WTC11 (cell line): ENCODE measurements at regions not wholly inside any gene's neighbourhood (a gene's known extent, or its start where the extent isn't known, plus 50 kb on each side); places are given as distances from the start of the nearest gene placed in this dataset.

Experiments
- ATAC-seq: fragments of 200-7000 bp; cut with Tn5 transposase; 2 replicates; pipeline ENCODE4 v1.10.0; 2021; ENCODE audit warnings: mild to moderate bottlenecking, moderate library complexity
- CTCF ChIA-PET: fragments of 300-600 bp; sonication (Branson Sonifier 250); formaldehyde crosslinking; loops from one replicate; lab custom pipeline; 2021; ENCODE audit warnings: antibody characterized with exemption; lab: Charles Lee
- POLR2A ChIA-PET: fragments of 350-600 bp; sonication (Branson Sonifier 250); formaldehyde crosslinking; loops from one replicate; lab custom pipeline; 2021; ENCODE audit warnings: antibody characterized with exemption; lab: Charles Lee
- DNase-seq: peaks from one replicate; pipeline ENCODE4 v3.0.0; 2021; ENCODE audit warnings: low spot score
- H3K27ac Mint-ChIP-seq: 2 replicates; pipeline ENCODE4 v1.8.0; 2021; ENCODE audit warnings: mixed read lengths
- H3K27me3 Mint-ChIP-seq: 2 replicates; pipeline ENCODE4 v1.8.0; 2021; ENCODE audit warnings: low read depth, mild to moderate bottlenecking, moderate library complexity, mixed read lengths
- H3K36me3 Mint-ChIP-seq: 2 replicates; pipeline ENCODE4 v1.8.0; 2021; ENCODE audit warnings: mixed read lengths
- H3K4me1 Mint-ChIP-seq: 2 replicates; pipeline ENCODE4 v1.8.0; 2022; ENCODE audit warnings: mixed read lengths
- H3K4me3 Mint-ChIP-seq: 2 replicates; pipeline ENCODE4 v1.8.0; 2021; ENCODE audit warnings: mild to moderate bottlenecking, moderate library complexity, mixed read lengths
- H3K9me3 Mint-ChIP-seq: 2 replicates; pipeline ENCODE4 v1.8.0; 2021; ENCODE audit warnings: mixed read lengths
- ATF1 ChIP-seq: sonication (generic); formaldehyde crosslinking; IDR thresholded peaks from 2 replicates; pipeline ENCODE4 v1.8.1; 2023; ENCODE audit warnings: mild to moderate bottlenecking, moderate library complexity, missing genetic modification reagents
- ATF6 ChIP-seq: sonication (generic); formaldehyde crosslinking; IDR thresholded peaks from 2 replicates; pipeline ENCODE4 v1.8.1; 2023; ENCODE audit warnings: mild to moderate bottlenecking, missing genetic modification reagents
- CBFB ChIP-seq: sonication (generic); formaldehyde crosslinking; IDR thresholded peaks from 2 replicates; pipeline ENCODE4 v1.8.1; 2022; ENCODE audit warnings: mild to moderate bottlenecking, low read depth, missing genetic modification reagents
- CTCF ChIP-seq: fragments of 200-600 bp; IDR thresholded peaks from 2 replicates; pipeline ENCODE4 v1.8.0; 2022; ENCODE audit warnings: antibody characterized with exemption
- FOXJ3 ChIP-seq: sonication (generic); formaldehyde crosslinking; IDR thresholded peaks from 2 replicates; pipeline ENCODE4 v1.9.0; 2021; ENCODE audit warnings: missing genetic modification reagents, mild to moderate bottlenecking, borderline replicate concordance
- FOXP1 ChIP-seq: sonication (generic); formaldehyde crosslinking; IDR thresholded peaks from 2 replicates; pipeline ENCODE4 v1.8.0; 2022; ENCODE audit warnings: missing genetic modification reagents, mild to moderate bottlenecking, moderate library complexity, borderline replicate concordance
- PRRX2 ChIP-seq: fragments of 250-450 bp; sonication (Bioruptor Pico); IDR thresholded peaks from 2 replicates; pipeline ENCODE4 v1.8.0; 2021; ENCODE audit warnings: mild to moderate bottlenecking
- RORB ChIP-seq: fragments of 250-450 bp; sonication (Bioruptor Pico); IDR thresholded peaks from 2 replicates; pipeline ENCODE4 v1.9.0; 2021; ENCODE audit warnings: mild to moderate bottlenecking
- SMAD3 ChIP-seq: sonication (generic); formaldehyde crosslinking; IDR thresholded peaks from 2 replicates; pipeline ENCODE4 v1.8.0; 2022; ENCODE audit warnings: missing genetic modification reagents, mild to moderate bottlenecking, borderline replicate concordance
- SP1 ChIP-seq: sonication (generic); formaldehyde crosslinking; conservative IDR thresholded peaks from 2 replicates; pipeline ENCODE4 v1.8.1; 2022; ENCODE audit warnings: missing genetic modification reagents
- TCF7 ChIP-seq: sonication (generic); formaldehyde crosslinking; IDR thresholded peaks from 2 replicates; pipeline ENCODE4 v1.8.0; 2022; ENCODE audit warnings: mild to moderate bottlenecking, low read depth, missing genetic modification reagents, moderate library complexity
- TEAD4 ChIP-seq: sonication (generic); formaldehyde crosslinking; IDR thresholded peaks from 2 replicates; pipeline ENCODE4 v1.8.0; 2022; ENCODE audit warnings: mild to moderate bottlenecking, missing genetic modification reagents
- TP53 ChIP-seq: sonication (generic); formaldehyde crosslinking; IDR thresholded peaks from 2 replicates; pipeline ENCODE4 v1.8.1; 2023; ENCODE audit warnings: mild to moderate bottlenecking, missing genetic modification reagents
- ZNF423 ChIP-seq: fragments of 250-450 bp; sonication (Bioruptor Pico); IDR thresholded peaks from 2 replicates; pipeline ENCODE4 v2.1.2; 2022; ENCODE audit warnings: mild to moderate bottlenecking, moderate library complexity
- TF ChIP-seq, protein P1 (sequence below): sonication (generic); formaldehyde crosslinking; conservative IDR thresholded peaks from 2 replicates; pipeline ENCODE4 v1.8.1; 2022; ENCODE audit warnings: mild to moderate bottlenecking, missing genetic modification reagents
- TF ChIP-seq, protein P2 (sequence below): sonication (generic); formaldehyde crosslinking; IDR thresholded peaks from 2 replicates; pipeline ENCODE4 v1.8.0; 2023; ENCODE audit warnings: missing genetic modification reagents, mild to moderate bottlenecking, borderline replicate concordance
- TF ChIP-seq, protein P3 (sequence below): fragments of 250-450 bp; sonication (Bioruptor Pico); conservative IDR thresholded peaks from 2 replicates; pipeline ENCODE4 v1.9.0; 2021; ENCODE audit warnings: mild to moderate bottlenecking
- TF ChIP-seq, protein P4 (sequence below): fragments of 250-450 bp; sonication (Bioruptor Pico); IDR thresholded peaks from 2 replicates; pipeline ENCODE4 v1.8.0; 2021; ENCODE audit warnings: mild to moderate bottlenecking
- TF ChIP-seq, protein P5 (sequence below): sonication (generic); formaldehyde crosslinking; IDR thresholded peaks from 2 replicates; pipeline ENCODE4 v1.8.1; 2022; ENCODE audit warnings: mild to moderate bottlenecking, moderate library complexity, missing genetic modification reagents
- TF ChIP-seq, protein P6 (sequence below): sonication (generic); formaldehyde crosslinking; IDR thresholded peaks from 2 replicates; pipeline ENCODE4 v1.8.1; 2023; ENCODE audit warnings: mild to moderate bottlenecking, missing genetic modification reagents, moderate library complexity

DNA sequence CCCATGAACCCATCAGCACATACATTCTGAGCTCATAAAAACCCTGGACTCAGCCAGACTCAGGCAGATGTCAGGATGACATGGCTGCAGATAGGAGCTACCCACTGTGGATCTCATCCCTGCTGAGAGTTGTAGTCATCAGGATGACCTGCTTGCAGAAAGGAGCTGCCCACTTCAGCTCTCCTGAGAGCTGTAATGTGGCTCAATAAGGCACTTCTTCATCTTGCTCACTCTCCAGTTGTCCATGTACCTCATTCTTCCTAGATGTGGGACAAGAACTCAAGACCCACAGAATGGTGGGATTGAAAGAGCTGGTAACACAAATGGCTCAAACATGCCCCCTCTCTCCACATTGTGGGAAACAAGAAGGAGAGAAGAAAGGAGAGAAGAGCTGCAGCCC lies 58.2 kb downstream of the SLITRK1 start (continued):
- TF ChIP-seq, protein P1, sequence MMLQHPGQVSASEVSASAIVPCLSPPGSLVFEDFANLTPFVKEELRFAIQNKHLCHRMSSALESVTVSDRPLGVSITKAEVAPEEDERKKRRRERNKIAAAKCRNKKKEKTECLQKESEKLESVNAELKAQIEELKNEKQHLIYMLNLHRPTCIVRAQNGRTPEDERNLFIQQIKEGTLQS (CRISPR knock-in tag) = no peak
- TF ChIP-seq ATF1 (CRISPR knock-in tag) (no peak), CTCF (no peak)
- TF ChIP-seq, protein P2, sequence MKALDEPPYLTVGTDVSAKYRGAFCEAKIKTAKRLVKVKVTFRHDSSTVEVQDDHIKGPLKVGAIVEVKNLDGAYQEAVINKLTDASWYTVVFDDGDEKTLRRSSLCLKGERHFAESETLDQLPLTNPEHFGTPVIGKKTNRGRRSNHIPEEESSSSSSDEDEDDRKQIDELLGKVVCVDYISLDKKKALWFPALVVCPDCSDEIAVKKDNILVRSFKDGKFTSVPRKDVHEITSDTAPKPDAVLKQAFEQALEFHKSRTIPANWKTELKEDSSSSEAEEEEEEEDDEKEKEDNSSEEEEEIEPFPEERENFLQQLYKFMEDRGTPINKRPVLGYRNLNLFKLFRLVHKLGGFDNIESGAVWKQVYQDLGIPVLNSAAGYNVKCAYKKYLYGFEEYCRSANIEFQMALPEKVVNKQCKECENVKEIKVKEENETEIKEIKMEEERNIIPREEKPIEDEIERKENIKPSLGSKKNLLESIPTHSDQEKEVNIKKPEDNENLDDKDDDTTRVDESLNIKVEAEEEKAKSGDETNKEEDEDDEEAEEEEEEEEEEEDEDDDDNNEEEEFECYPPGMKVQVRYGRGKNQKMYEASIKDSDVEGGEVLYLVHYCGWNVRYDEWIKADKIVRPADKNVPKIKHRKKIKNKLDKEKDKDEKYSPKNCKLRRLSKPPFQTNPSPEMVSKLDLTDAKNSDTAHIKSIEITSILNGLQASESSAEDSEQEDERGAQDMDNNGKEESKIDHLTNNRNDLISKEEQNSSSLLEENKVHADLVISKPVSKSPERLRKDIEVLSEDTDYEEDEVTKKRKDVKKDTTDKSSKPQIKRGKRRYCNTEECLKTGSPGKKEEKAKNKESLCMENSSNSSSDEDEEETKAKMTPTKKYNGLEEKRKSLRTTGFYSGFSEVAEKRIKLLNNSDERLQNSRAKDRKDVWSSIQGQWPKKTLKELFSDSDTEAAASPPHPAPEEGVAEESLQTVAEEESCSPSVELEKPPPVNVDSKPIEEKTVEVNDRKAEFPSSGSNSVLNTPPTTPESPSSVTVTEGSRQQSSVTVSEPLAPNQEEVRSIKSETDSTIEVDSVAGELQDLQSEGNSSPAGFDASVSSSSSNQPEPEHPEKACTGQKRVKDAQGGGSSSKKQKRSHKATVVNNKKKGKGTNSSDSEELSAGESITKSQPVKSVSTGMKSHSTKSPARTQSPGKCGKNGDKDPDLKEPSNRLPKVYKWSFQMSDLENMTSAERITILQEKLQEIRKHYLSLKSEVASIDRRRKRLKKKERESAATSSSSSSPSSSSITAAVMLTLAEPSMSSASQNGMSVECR (CRISPR knock-in tag) = no peak

DNA sequence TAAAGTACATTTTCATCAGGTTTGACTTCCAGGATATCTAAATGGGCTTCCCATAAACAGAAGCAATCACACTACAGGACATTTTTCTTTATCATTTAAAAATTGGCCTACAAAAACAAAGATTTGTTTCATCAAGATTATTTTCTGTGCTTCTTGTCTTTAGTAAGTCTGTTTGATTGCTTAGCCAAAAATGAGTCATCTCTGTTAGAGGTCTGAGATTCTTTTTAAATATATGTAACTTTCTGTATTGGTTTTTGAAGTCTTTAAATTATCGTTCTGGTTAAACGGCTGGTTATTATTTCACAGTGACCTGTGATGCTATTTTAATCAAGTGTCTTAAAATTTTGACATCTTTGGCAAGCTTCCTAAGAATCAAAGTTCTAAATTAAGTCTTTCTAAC lies 62.7 kb downstream of the SLITRK1 start:
- POLR2A ChIA-PET = no interaction called here
- TF ChIP-seq ATF6 (no peak), TCF7 (CRISPR knock-in tag) (no peak)
- TF ChIP-seq, protein P3, sequence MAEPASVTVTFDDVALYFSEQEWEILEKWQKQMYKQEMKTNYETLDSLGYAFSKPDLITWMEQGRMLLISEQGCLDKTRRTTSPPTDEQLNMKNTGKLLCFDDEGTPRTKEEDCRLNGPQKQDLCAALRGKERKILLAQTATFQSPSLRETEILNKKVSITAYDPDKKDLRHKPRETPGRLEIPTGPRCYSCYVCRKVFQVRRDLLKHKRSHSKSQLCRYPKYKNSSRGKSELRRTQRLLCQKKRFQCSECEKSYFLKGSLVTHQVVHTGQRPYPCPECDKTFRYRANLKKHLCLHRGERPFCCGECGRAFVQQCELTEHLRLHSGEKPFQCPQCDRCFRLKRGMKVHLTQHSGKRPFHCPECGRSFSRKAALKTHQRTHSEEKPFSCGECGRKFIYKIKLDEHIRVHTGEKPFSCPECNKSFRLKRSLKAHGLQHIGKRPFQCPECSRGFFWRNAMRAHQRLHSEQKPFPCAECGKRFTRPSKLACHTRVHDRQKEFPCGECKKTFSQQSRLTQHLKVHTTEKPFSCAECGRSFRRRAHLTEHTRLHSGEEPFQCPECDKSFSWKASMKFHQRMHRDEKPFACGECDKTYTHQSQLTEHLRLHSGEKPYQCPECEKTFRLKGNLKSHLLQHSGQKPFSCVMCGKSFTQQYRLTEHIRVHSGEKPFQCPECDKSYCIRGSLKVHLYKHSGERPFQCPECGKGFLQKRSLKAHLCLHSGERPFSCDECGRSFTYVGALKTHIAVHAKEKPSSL (CRISPR knock-in tag) = no peak
- TF ChIP-seq, protein P4, sequence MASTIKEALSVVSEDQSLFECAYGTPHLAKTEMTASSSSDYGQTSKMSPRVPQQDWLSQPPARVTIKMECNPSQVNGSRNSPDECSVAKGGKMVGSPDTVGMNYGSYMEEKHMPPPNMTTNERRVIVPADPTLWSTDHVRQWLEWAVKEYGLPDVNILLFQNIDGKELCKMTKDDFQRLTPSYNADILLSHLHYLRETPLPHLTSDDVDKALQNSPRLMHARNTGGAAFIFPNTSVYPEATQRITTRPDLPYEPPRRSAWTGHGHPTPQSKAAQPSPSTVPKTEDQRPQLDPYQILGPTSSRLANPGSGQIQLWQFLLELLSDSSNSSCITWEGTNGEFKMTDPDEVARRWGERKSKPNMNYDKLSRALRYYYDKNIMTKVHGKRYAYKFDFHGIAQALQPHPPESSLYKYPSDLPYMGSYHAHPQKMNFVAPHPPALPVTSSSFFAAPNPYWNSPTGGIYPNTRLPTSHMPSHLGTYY = no peak
- H3K4me1 Mint-ChIP-seq = peaks cover 7% of the 10 kb centered on the region
- H3K36me3 Mint-ChIP-seq = peaks cover 7% of the 10 kb centered on the region
- CTCF ChIA-PET = no interaction called here
- H3K27ac Mint-ChIP-seq = no peak overlapping the region
- DNase-seq (no peak), ATAC-seq (no peak)
- H3K9me3 Mint-ChIP-seq = peaks cover 10% of the 10 kb centered on the region
- no peak overlapping the region for H3K4me3 Mint-ChIP-seq
- H3K27me3 Mint-ChIP-seq = peaks cover under 1% of the 10 kb centered on the region; the same call in 1 of the 2 replicates

DNA sequence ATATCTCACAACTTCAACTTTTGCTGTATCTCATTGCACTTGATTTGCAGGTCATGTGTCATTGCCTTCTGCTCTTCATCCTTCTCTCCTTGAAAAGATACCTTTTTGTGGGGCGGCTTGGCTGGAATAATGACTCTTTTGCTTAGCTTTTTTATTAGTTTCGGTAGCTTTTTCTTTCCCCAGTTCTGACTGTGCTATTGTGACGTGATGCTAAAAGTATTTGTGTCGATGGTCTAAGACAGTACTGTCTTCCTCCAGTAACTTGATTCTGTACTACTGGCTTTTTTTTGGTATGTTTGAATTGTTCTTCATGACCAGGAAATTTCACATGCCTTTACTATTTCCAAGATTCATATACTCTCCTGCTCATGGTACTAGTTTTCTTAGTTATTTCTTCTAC lies 63.1 kb downstream of the SLITRK1 start:
- ChIA-PET POLR2A (no interaction called here), CTCF (no interaction called here)
- ATAC-seq (no peak), DNase-seq (no peak)
- H3K4me1 Mint-ChIP-seq = peaks cover 6% of the 10 kb centered on the region
- no peak overlapping the region for H3K4me3 Mint-ChIP-seq
- peaks cover 5% of the 10 kb centered on the region; the same call in 1 of the 2 replicates for H3K36me3 Mint-ChIP-seq
- H3K27me3 Mint-ChIP-seq = peaks cover 5% of the 10 kb centered on the region
- H3K9me3 Mint-ChIP-seq = peaks cover 13% of the 10 kb centered on the region
- H3K27ac Mint-ChIP-seq = no peak overlapping the region
- no peak for TF ChIP-seq SP1 (CRISPR knock-in tag)
- TF ChIP-seq TEAD4 = no peak
- no peak for TF ChIP-seq PRRX2 (CRISPR knock-in tag)
- TF ChIP-seq RORB = no peak
- no peak for TF ChIP-seq ZNF423 (CRISPR knock-in tag)
- TF ChIP-seq FOXJ3 (CRISPR knock-in tag) = no peak
- TF ChIP-seq SMAD3 (CRISPR knock-in tag) = no peak
- TF ChIP-seq FOXP1 (CRISPR knock-in tag) = no peak
- TF ChIP-seq, protein P5, sequence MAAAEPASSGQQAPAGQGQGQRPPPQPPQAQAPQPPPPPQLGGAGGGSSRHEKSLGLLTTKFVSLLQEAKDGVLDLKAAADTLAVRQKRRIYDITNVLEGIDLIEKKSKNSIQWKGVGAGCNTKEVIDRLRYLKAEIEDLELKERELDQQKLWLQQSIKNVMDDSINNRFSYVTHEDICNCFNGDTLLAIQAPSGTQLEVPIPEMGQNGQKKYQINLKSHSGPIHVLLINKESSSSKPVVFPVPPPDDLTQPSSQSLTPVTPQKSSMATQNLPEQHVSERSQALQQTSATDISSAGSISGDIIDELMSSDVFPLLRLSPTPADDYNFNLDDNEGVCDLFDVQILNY (CRISPR knock-in tag) = no peak
- no peak for TF ChIP-seq CBFB (CRISPR knock-in tag)
- TF ChIP-seq, protein P6, sequence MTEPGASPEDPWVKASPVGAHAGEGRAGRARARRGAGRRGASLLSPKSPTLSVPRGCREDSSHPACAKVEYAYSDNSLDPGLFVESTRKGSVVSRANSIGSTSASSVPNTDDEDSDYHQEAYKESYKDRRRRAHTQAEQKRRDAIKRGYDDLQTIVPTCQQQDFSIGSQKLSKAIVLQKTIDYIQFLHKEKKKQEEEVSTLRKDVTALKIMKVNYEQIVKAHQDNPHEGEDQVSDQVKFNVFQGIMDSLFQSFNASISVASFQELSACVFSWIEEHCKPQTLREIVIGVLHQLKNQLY (CRISPR knock-in tag) = no peak
- TF ChIP-seq TCF7 (CRISPR knock-in tag) = no peak
- no peak for TF ChIP-seq TP53
